ENCODE measurements at regions not wholly inside any gene's neighbourhood (a gene's known extent, or its start where the extent isn't known, plus 50 kb on each side); places are given as distances from the start of the nearest gene placed in this dataset.

- Histone ChIP-seq H3K4me2 (ENCODE audit: extremely low read depth, insufficient read depth, low read length) (no peak overlapping the region), H3K4me1 (ENCODE audit: control insufficient read depth, extremely low read depth, insufficient read depth, low read length) (peaks cover 2% of the 10 kb centered on the region), H3K9me3 (ENCODE audit: control insufficient read depth, insufficient read depth, low read depth, low read length) (no peaks in the 10 kb centered on the region), H2AFZ (ENCODE audit: low read length) (no peak overlapping the region), H3K79me2 (ENCODE audit: control insufficient read depth, insufficient read depth, low read length) (no peaks in the 10 kb centered on the region), H4K20me1 (ENCODE audit: control insufficient read depth, extremely low read depth, insufficient read depth, low read length) (no peaks in the 10 kb centered on the region), H3K4me3 (replicated peaks in 1 of 4; ENCODE audit: control extremely low read depth in 1 of 4, insufficient read depth in 1 of 4, low read depth in 3 of 4, low read length in 4 of 4) (no peak overlapping the region), H3K27me3 (ENCODE audit: control insufficient read depth, insufficient read depth, low read length) (peaks cover 9% of the 10 kb centered on the region), H3K36me3 (ENCODE audit: control insufficient read depth, insufficient read depth, low read length) (no peaks in the 10 kb centered on the region), H3K27ac (ENCODE audit: insufficient read depth, low read length) (no peak overlapping the region), H3K9ac (ENCODE audit: insufficient read depth, low read length) (no peak overlapping the region)
- TF ChIP-seq CTCF (conservative IDR thresholded peaks at IDR 0.05 in 1 of 2, IDR thresholded peaks at IDR 0.05 in 1 of 2; ENCODE audit: low read depth in 1 of 2, low read length in 2 of 2): no peak
- TF ChIP-seq EZH2 (IDR thresholded peaks at IDR 0.05; ENCODE audit: low read length, missing control alignments): no peak
- DNase-seq (ENCODE audit: low read depth in 2 of 2): no peak
These were observed 66.7 kb upstream of the CORO2B start for GRCh38 chr15:68512052-68512451.

GRCh38 chr15:68512598-68512997, 66.2 kb upstream of the CORO2B start:
- H3K36me3 ChIP-seq (ENCODE audit: control insufficient read depth, insufficient read depth, low read length): no peaks in the 10 kb centered on the region
- no peak overlapping the region for H3K27ac ChIP-seq (ENCODE audit: insufficient read depth, low read length)
- H3K4me3 ChIP-seq (replicated peaks in 1 of 4; ENCODE audit: control extremely low read depth in 1 of 4, insufficient read depth in 1 of 4, low read depth in 3 of 4, low read length in 4 of 4): no peak overlapping the region
- TF ChIP-seq EZH2 (IDR thresholded peaks at IDR 0.05; ENCODE audit: low read length, missing control alignments) (no peak), CTCF (conservative IDR thresholded peaks at IDR 0.05 in 1 of 2, IDR thresholded peaks at IDR 0.05 in 1 of 2; ENCODE audit: low read depth in 1 of 2, low read length in 2 of 2) (no peak)
- H3K4me2 ChIP-seq (ENCODE audit: extremely low read depth, insufficient read depth, low read length): no peak overlapping the region
- H3K9ac ChIP-seq (ENCODE audit: insufficient read depth, low read length): no peak overlapping the region
- H3K27me3 ChIP-seq (ENCODE audit: control insufficient read depth, insufficient read depth, low read length): peaks cover 9% of the 10 kb centered on the region
- H2AFZ ChIP-seq (ENCODE audit: low read length): no peak overlapping the region
- no peaks in the 10 kb centered on the region for H3K79me2 ChIP-seq (ENCODE audit: control insufficient read depth, insufficient read depth, low read length)
- no peaks in the 10 kb centered on the region for H3K9me3 ChIP-seq (ENCODE audit: control insufficient read depth, insufficient read depth, low read depth, low read length)
- DNase-seq (ENCODE audit: low read depth in 2 of 2): no peak
- peaks cover 2% of the 10 kb centered on the region for H3K4me1 ChIP-seq (ENCODE audit: control insufficient read depth, extremely low read depth, insufficient read depth, low read length)
- no peaks in the 10 kb centered on the region for H4K20me1 ChIP-seq (ENCODE audit: control insufficient read depth, extremely low read depth, insufficient read depth, low read length)

- DNase-seq (ENCODE audit: low read depth in 2 of 2): peak in 1 of 2 donors; percentile 46
- peaks cover 8% of the 10 kb centered on the region for H3K27me3 ChIP-seq (ENCODE audit: control insufficient read depth, insufficient read depth, low read length)
- no peaks in the 10 kb centered on the region for H4K20me1 ChIP-seq (ENCODE audit: control insufficient read depth, extremely low read depth, insufficient read depth, low read length)
- H3K4me1 ChIP-seq (ENCODE audit: control insufficient read depth, extremely low read depth, insufficient read depth, low read length): peaks cover 2% of the 10 kb centered on the region
- H3K4me3 ChIP-seq (replicated peaks in 1 of 4; ENCODE audit: control extremely low read depth in 1 of 4, insufficient read depth in 1 of 4, low read depth in 3 of 4, low read length in 4 of 4): no peak overlapping the region
- no peaks in the 10 kb centered on the region for H3K9me3 ChIP-seq (ENCODE audit: control insufficient read depth, insufficient read depth, low read depth, low read length)
- no peak overlapping the region for H3K27ac ChIP-seq (ENCODE audit: insufficient read depth, low read length)
- no peak overlapping the region for H2AFZ ChIP-seq (ENCODE audit: low read length)
- no peaks in the 10 kb centered on the region for H3K36me3 ChIP-seq (ENCODE audit: control insufficient read depth, insufficient read depth, low read length)
- TF ChIP-seq CTCF (conservative IDR thresholded peaks at IDR 0.05 in 1 of 2, IDR thresholded peaks at IDR 0.05 in 1 of 2; ENCODE audit: low read depth in 1 of 2, low read length in 2 of 2) (no peak), EZH2 (IDR thresholded peaks at IDR 0.05; ENCODE audit: low read length, missing control alignments) (no peak)
- no peaks in the 10 kb centered on the region for H3K79me2 ChIP-seq (ENCODE audit: control insufficient read depth, insufficient read depth, low read length)
- no peak overlapping the region for H3K9ac ChIP-seq (ENCODE audit: insufficient read depth, low read length)
- H3K4me2 ChIP-seq (ENCODE audit: extremely low read depth, insufficient read depth, low read length): no peak overlapping the region
These were observed 63.3 kb upstream of the CORO2B start for GRCh38 chr15:68515371-68516095.
